Adipocyte (in vitro differentiated cells): ENCODE measurements at regions not wholly inside any gene's neighbourhood (a gene's known extent, or its start where the extent isn't known, plus 50 kb on each side); places are given as distances from the start of the nearest gene placed in this dataset.
"Not testable (repeated sequence)": the region's sequence is repeated elsewhere in the genome, so short reads cannot be mapped to it uniquely, and the experiment has no call there.

Experiments used
- DNase-seq: peaks from one replicate; pipeline ENCODE4 v3.0.0-alpha.2; 2015; ENCODE audit warnings: low read depth
- H3K27me3 ChIP-seq: replicated peaks from 2 replicates; pipeline ENCODE4 v1.7.0; 2013; ENCODE audit warnings: mild to moderate bottlenecking, low read length, moderate library complexity; ENCODE audit not compliant: control insufficient read depth, insufficient read depth
- H3K36me3 ChIP-seq: 2 replicates; pipeline ENCODE4 v1.7.0; 2013; ENCODE audit warnings: low read length, mild to moderate bottlenecking, moderate library complexity; ENCODE audit not compliant: control insufficient read depth, insufficient read depth, severe bottlenecking
- H3K4me1 ChIP-seq: 2 replicates; pipeline ENCODE4 v1.7.0; 2013; ENCODE audit warnings: mild to moderate bottlenecking, low read length, moderate library complexity; ENCODE audit not compliant: control insufficient read depth, insufficient read depth
- H3K4me3 ChIP-seq: 2 replicates; pipeline ENCODE4 v1.7.0; 2013; ENCODE audit warnings: mild to moderate bottlenecking, low read length, moderate library complexity
- H3K9ac ChIP-seq: 2 replicates; pipeline ENCODE4 v1.7.0; 2013; ENCODE audit warnings: mild to moderate bottlenecking, low read length, moderate library complexity
- H3K9me3 ChIP-seq: 2 replicates; pipeline ENCODE4 v1.7.0; 2013; ENCODE audit warnings: mild to moderate bottlenecking, low read length, moderate library complexity; ENCODE audit not compliant: control insufficient read depth

DNA sequence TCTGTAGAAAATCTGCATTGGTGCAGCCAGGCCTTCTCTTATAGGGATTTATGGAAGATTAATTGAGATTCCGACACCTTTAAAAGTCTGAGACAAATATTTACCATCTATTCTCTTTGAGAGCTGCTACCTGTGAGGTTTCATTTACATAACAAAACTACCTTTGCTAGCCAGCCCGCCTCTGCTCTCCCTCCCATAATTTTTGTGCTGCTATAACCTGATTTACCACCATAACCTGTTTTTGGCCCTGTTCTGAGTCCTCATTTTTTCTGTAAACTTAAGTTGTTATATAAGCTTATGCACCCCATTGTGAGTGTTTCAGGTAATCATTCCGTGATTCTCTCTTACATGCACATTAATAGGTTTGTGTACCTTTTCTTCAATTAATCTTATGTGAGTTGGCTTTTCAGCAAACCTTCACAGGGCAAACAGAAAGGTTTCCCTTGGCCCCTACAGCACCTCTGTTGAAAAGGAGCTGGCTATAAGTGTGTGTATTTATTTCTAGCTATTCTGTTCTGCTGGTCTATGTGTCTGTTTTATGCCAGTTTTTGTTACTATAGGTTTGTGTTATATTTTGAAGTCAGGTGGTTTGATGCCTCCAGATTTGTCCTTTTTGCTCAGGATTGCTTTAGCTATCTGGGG lies 114.9 kb upstream of the XIRP2 start:
- H3K4me3 ChIP-seq: no peak overlapping the region
- DNase-seq: no peak
- peaks cover 2% of the 10 kb centered on the region for H3K9me3 ChIP-seq
- H3K36me3 ChIP-seq: no peaks in the 10 kb centered on the region
- H3K9ac ChIP-seq: no peak overlapping the region
- H3K4me1 ChIP-seq: no peaks in the 10 kb centered on the region
- no peaks in the 10 kb centered on the region for H3K27me3 ChIP-seq

DNA sequence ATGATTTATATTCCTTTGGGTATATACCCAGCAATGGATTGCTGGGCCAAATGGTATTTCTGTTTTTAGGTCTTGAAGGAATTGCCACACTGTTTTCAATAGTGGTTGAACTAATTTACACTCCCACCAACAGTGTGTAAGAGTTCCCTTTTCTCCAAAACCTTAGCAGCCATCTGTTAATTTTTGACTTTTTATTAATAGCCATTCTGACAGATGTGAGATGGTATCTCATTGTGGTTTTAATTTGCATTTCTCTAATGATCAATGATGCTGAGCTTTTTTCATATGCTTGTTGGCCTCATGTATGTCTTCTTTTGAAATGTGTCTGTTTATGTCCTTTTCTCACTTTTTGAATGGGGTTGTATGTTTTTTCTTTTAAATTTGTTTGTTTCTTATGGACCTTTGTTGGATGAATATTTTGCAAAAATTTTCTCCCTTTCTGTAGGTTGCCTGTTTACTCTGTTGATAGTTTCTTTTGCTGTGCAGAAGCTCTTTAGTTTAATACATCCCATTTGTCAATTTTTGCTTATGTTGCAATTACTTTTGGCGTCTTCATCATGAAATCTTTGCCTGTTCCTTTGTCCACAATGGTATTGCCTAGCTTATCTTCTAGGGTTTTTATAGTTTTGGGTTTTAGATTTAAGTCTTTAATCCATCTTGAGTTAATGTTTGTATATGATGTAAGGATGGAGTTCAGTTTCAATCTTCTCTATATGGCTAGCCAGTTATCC lies 119.7 kb upstream of the XIRP2 start:
- DNase-seq: no peak
- no peaks in the 10 kb centered on the region for H3K36me3 ChIP-seq
- H3K27me3 ChIP-seq: no peaks in the 10 kb centered on the region
- H3K9ac ChIP-seq: no peak overlapping the region
- H3K4me3 ChIP-seq: no peak overlapping the region
- no peaks in the 10 kb centered on the region for H3K4me1 ChIP-seq
- peaks cover 2% of the 10 kb centered on the region for H3K9me3 ChIP-seq

DNA sequence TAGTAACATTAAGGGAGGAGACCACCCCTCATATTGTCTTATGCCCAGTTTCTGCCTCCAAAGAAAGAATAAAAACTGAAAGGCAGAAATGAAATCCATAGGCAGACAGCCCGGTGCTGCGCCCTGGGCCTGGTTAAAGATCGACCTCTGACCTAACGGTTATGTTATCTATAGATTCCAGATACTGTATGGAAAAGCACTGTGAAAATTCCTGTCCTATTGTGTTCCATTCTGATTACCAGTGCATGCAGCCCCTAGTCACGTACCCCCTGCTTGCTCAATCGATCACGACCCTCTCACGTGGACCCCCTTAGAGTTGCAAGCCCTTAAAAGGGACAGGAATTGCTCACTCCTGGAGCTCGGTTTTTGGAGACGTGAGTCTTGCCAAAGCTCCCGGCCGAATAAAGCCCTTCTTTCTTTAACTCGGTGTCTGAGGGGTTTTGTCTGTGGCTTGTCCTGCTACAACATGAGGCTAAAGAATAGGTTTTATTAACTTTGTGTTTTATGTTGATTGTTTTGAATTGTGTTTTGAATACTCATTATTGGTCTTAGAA lies 121.4 kb upstream of the XIRP2 start:
- DNase-seq, H3K36me3 ChIP-seq, H3K4me1 ChIP-seq, H3K27me3 ChIP-seq, H3K9ac ChIP-seq, H3K4me3 ChIP-seq, H3K9me3 ChIP-seq: not testable (repeated sequence)

DNA sequence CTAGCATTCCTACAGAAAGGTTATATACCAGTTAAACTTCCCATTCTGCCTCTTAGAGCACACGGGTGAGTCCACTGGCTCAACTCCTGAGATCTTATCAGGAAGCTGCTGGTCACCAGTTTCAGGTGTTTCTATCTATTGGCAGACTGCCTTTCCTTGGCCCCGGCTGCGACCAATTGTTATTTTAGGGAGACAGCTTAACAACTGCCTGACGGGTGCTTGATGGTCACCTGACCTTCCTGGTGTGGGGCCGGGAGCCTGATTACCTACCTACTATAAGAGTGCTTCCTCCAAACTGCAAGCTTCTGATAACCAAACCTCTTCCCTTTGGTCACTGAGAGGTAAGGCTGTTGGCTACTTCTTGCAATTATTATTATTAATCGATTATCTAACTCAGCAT lies 122.1 kb upstream of the XIRP2 start:
- Histone ChIP-seq H3K36me3 (no peaks in the 10 kb centered on the region), H3K4me3 (no peak overlapping the region), H3K27me3 (no peaks in the 10 kb centered on the region), H3K9ac (no peak overlapping the region), H3K4me1 (no peaks in the 10 kb centered on the region), H3K9me3 (peaks cover 2% of the 10 kb centered on the region)
- DNase-seq: no peak

DNA sequence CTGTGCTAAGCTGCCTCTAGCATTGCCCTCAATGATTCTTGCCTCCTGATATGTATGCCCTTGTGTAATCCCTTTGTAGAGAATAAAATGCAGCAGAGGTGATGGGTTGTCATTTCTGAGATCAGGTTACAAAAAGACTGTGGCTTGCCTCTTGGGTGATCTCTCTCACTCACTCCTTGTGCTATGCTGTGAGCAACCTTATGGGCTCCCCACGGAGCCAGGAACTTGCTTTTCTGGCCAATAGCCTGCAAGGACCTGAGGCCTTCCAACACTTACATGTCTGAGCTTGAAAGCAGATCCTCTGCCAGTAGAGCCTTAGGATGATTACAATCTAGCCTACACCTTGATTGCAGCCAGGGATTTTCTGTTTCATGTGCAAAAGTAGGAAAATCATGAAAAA lies 123.1 kb upstream of the XIRP2 start:
- no peaks in the 10 kb centered on the region for H3K4me1 ChIP-seq
- no peaks in the 10 kb centered on the region for H3K36me3 ChIP-seq

DNA sequence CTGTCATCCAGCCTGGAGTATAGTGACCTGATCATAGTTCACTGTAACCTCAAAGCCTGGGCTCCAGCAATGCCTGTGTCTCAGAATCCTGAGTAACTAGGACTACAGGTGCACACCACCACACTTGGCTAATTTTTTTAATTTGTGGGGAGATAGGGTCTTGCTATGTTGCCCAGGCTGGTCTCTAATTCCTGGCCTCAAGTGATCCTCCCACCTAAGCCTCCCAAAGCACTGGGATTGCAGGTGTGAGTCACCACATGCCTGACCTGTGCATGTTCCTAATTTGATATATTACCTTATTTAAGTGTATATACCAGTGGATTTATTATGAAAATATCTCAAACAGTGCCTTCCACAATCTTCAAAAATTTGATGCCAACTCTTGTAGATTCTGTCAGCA lies 123.6 kb upstream of the XIRP2 start:
- no peak overlapping the region for H3K9ac ChIP-seq
- no peaks in the 10 kb centered on the region for H3K36me3 ChIP-seq
- DNase-seq: no peak
- H3K4me3 ChIP-seq: no peak overlapping the region
- peaks cover 2% of the 10 kb centered on the region for H3K9me3 ChIP-seq
- no peaks in the 10 kb centered on the region for H3K27me3 ChIP-seq
- H3K4me1 ChIP-seq: no peaks in the 10 kb centered on the region

More for the DNA sequence above, 123.1 kb upstream of the XIRP2 start:
- DNase-seq: no peak
- Histone ChIP-seq H3K27me3 (no peaks in the 10 kb centered on the region), H3K9me3 (peaks cover 2% of the 10 kb centered on the region), H3K4me3 (no peak overlapping the region), H3K9ac (no peak overlapping the region)

DNA sequence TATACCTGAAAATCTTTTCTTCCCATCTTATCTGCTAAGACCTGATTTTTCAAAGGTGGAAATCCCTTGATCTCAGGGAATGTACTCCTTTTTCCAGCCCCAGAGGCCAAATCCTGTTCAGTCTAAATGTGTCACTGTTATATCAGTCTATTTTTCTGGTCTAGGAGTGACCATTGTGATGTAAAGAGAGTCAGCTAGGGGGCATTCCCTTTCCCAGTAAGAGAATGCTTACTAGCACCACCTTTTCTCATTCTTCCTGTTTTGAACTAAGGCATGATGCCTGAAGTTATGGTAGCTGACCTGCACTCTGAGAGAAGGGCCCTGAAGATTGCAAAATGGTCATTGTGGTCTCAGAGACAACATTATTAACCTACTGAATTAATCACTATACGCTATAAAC lies 124.1 kb upstream of the XIRP2 start:
- no peak for DNase-seq
- peaks cover 2% of the 10 kb centered on the region for H3K9me3 ChIP-seq
- no peak overlapping the region for H3K4me3 ChIP-seq
- no peak overlapping the region for H3K9ac ChIP-seq
- no peaks in the 10 kb centered on the region for H3K27me3 ChIP-seq
- no peaks in the 10 kb centered on the region for H3K36me3 ChIP-seq
- no peaks in the 10 kb centered on the region for H3K4me1 ChIP-seq

DNA sequence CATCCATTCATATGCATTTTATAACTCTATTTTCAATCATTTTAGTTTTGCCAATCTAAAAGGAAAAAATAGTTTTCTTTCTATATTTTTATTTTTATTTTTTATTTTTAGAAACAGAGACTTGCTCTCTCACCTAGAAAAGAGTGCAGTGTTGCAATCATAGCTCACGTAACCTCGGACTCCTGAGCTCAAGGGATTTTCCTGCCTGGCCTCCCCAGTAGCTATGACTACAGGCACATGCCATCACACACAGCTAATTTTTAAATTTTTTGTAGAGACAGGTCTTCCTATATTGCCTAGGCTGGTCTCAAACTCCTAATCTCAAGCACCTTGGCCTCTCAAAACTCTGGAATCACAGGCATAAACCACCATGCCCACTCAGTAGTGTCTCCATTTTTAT lies 125.5 kb upstream of the XIRP2 start:
- H3K9ac ChIP-seq: no peak overlapping the region
- H3K4me3 ChIP-seq: no peak overlapping the region
- no peaks in the 10 kb centered on the region for H3K27me3 ChIP-seq
- no peaks in the 10 kb centered on the region for H3K4me1 ChIP-seq
- no peaks in the 10 kb centered on the region for H3K9me3 ChIP-seq
- no peak for DNase-seq
- H3K36me3 ChIP-seq: no peaks in the 10 kb centered on the region

DNA sequence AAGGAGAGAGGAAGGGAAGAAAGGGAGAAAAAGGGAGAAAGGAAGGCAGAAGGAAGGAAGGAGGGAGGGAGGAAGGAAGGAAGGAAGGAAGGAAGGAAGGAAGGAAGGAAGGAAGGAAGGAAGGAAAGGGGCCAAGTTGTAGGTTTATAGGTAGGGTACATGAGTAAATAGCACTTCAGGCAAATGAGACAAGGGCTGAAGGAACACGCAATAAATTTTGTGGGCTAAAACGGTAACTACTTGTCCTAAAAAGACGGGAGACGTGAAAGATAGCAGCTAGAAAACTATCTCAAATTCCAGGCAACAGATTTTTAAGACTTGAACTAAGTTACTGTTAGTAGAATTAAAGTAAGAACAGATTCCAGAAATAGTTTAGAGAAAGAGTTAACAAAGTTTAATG lies 129.3 kb upstream of the XIRP2 start:
- Histone ChIP-seq H3K4me1 (no peaks in the 10 kb centered on the region), H3K9ac (no peak overlapping the region), H3K36me3 (no peaks in the 10 kb centered on the region), H3K9me3 (peaks cover 2% of the 10 kb centered on the region), H3K27me3 (no peaks in the 10 kb centered on the region), H3K4me3 (no peak overlapping the region)
- no peak for DNase-seq

DNA sequence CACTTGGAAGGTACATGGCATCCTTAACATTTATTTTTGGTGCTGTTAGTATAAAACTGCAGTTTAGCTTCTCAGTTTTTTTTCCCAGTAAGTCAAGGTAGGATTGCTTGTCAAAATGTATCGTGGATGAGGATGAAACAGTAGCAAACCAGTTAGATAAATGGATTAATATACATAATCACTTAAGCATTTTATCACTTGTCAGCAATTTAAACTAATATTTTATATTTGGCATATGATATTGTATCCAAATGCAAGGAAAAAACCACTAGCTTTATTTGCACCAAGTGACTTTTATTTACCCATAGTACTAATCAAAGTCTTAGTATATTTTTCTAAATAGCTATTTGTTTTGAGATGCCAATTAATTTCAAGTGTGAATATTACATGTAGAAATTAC lies 137.7 kb upstream of the XIRP2 start:
- peaks cover 11% of the 10 kb centered on the region for H3K9me3 ChIP-seq
- no peaks in the 10 kb centered on the region for H3K4me1 ChIP-seq
- DNase-seq: no peak
- no peak overlapping the region for H3K4me3 ChIP-seq
- H3K36me3 ChIP-seq: no peaks in the 10 kb centered on the region
- no peaks in the 10 kb centered on the region for H3K27me3 ChIP-seq
- no peak overlapping the region for H3K9ac ChIP-seq

DNA sequence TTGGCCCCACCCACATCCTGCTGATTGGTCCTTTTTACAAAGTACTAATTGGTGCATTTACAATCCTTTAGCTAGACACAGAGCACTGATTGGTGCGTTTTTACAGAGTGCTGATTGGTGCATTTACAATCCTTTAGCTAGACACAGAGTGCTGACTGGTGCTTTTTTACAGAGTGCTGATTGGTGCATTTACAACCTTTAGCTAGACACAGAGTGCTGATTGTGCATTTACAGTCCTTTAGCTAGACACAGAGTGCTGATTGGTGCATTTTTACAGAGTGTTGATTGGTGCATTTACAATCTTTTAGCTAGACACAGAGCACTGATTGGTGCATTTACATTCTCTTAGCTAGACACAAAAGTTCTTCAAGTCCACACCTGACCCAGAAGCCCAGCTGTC lies 144.2 kb upstream of the XIRP2 start:
- H3K9me3 ChIP-seq: peaks cover 53% of the 10 kb centered on the region
- not testable (repeated sequence) for H3K36me3 ChIP-seq, H3K27me3 ChIP-seq, H3K4me3 ChIP-seq, DNase-seq, H3K9ac ChIP-seq, H3K4me1 ChIP-seq
